Vagina (tissue), 2 donors: ENCODE measurements at regions not wholly inside any gene's neighbourhood (a gene's known extent, or its start where the extent isn't known, plus 50 kb on each side); places are given as distances from the start of the nearest gene placed in this dataset.

Source experiments
- CTCF ChIP-seq, 3 experiments: fragments of 450-650 bp in 2 of 3; fragments of 200-600 bp in 1 of 3; sonication (generic) in 1 of 3; IDR thresholded peaks; one replicate each; pipeline ENCODE4 v1.5.1; 2017 to 2019; ENCODE audit warnings: antibody characterized with exemption in 3 of 3, mild to moderate bottlenecking in 2 of 3, moderate library complexity in 2 of 3
- POLR2AphosphoS5 ChIP-seq, 2 donors: sonication (generic); formaldehyde crosslinking; IDR thresholded peaks; one replicate each; pipeline ENCODE4 v1.9.0; 2017; ENCODE audit warnings: antibody characterized with exemption in 2 of 2, mild to moderate bottlenecking in 2 of 2, low read depth in 1 of 2; ENCODE audit not compliant: insufficient read depth in 1 of 2

- TF ChIP-seq POLR2AphosphoS5 (IDR thresholded peaks at IDR 0.05; ENCODE audit: insufficient read depth in 1 of 2, low read depth in 1 of 2), result no peak
- TF ChIP-seq CTCF (IDR thresholded peaks at IDR 0.05), result no peak
Observed at GRCh38 chr1:234674218-234674815, 64.3 kb upstream of the IRF2BP2 start.
